ENCODE measurements at regions not wholly inside any gene's neighbourhood (a gene's known extent, or its start where the extent isn't known, plus 50 kb on each side); places are given as distances from the start of the nearest gene placed in this dataset.

- DNase-seq: no peak
Measured at GRCh38 chr18:69349912-69350597, 50.6 kb upstream of the DOK6 start.

Data from fibroblast of skin of scalp (primary cell).